Pancreas (tissue), 10 donors: ENCODE measurements at regions not wholly inside any gene's neighbourhood (a gene's known extent, or its start where the extent isn't known, plus 50 kb on each side); places are given as distances from the start of the nearest gene placed in this dataset.
"Not testable (repeated sequence)": the region's sequence is repeated elsewhere in the genome, so short reads cannot be mapped to it uniquely, and the experiment has no call there.

Source experiments
- ATAC-seq, 4 donors: fragments of 200-7000 bp; cut with Tn5 transposase; one replicate each; pipeline versions ENCODE4 v1.8.0 to v1.9.1; 2020; ENCODE audit warnings: mild to moderate bottlenecking in 4 of 4, moderate library complexity in 4 of 4
- DNase-seq, 6 donors: peaks; one replicate each; pipeline ENCODE4 v3.0.0-alpha.2; 2020
- FAIRE-seq: peaks from 2 replicates; lab custom pipeline; 2012; peaks lifted over from hg19 to GRCh38; lab: Jason Lieb, UNC
- H3K27ac ChIP-seq, 4 donors: fragments of 200-600 bp; sonication (generic); 1 replicate in 3 of 4; 2 replicates in 1 of 4; pipeline versions ENCODE4 v1.5.0 to v1.8.0; 2020
- H3K27me3 ChIP-seq, 4 donors: fragments of 200-600 bp; one replicate each; pipeline ENCODE4 v1.8.0; 2021
- H3K36me3 ChIP-seq, 3 donors: fragments of 200-600 bp; sonication (generic) in 1 of 3; one replicate each; pipeline versions ENCODE4 v1.5.0 to v1.8.0; 2020 to 2021
- H3K4me1 ChIP-seq, 3 donors: fragments of 200-600 bp; one replicate each; pipeline ENCODE4 v1.8.0; 2021
- H3K4me3 ChIP-seq, 4 donors: fragments of 200-600 bp; sonication (generic) in 2 of 4; one replicate each; pipeline versions ENCODE4 v1.5.0 to v1.8.0; 2020 to 2021
- H3K9me3 ChIP-seq, 4 donors: fragments of 200-600 bp; one replicate each; pipeline ENCODE4 v1.8.0; 2021
- CTCF ChIP-seq, 4 donors: fragments of 200-600 bp; sonication (generic) in 3 of 4; IDR thresholded peaks; one replicate each; pipeline versions ENCODE4 v1.5.0 to v1.8.0; 2021; ENCODE audit warnings: antibody characterized with exemption in 4 of 4
- WGBS, 2 donors: extraction: QIAGEN DNeasy Blood & Tissue Kit; methylation state at CpG; one replicate each; pipeline ENCODE4 v1.1.7; 2013; 5-methylcytosine and 5-hydroxymethylcytosine counted together
- intact Hi-C, 3 donors: fragments of 100-400 bp; cut with DNase I; formaldehyde crosslinking; loops; one replicate each; pipeline versions ENCODE4 v1.11.1 to v1.14.2; 2022
- donor health status: healthy with polysubstance abuse.
- donor health status: DM: no; HTN: no; CAD: no; lungs with moderate emphysema.
- donor health status: DM: no; HTN: no; CAD: no.
- donor health status: control.
- donor health status: control.
- donor health status: Bipolar disorder and iron deficiency.
- donor health status: DM: yes; HTN: yes; CAD: no.
- donor health status: DM: no; HTN: no; CAD: no.
- donor health status: DM: no; HTN: no; CAD: no.
- donor health status: DM: yes; HTN: yes; CAD: no.

- H3K36me3 ChIP-seq: no peaks in the 10 kb centered on the region
- no peak for FAIRE-seq
- no peak for DNase-seq
- WGBS, 2 donors: 83 to 94% methylated on average over 1 of the region's 1 CpG
- H3K9me3 ChIP-seq: no peaks in the 10 kb centered on the region
- H3K27me3 ChIP-seq: peaks cover 0 to 3% (median 0%) of the 10 kb centered on the region in 4 donors
- H3K27ac ChIP-seq: no peak overlapping the region
- H3K4me3 ChIP-seq: no peak overlapping the region
- intact Hi-C loops: no loop called here
- no peak for ATAC-seq
- peaks cover 4 to 18% (median 7%) of the 10 kb centered on the region in 3 donors for H3K4me1 ChIP-seq
- TF ChIP-seq CTCF (IDR thresholded peaks at IDR 0.05): no peak
Observed at GRCh38 chr7:142647749-142648148, 101.5 kb upstream of the PRSS1 start.

GRCh38 chr7:142646386-142647140 lies 102.7 kb upstream of the PRSS1 start:
- peaks cover 4 to 18% (median 7%) of the 10 kb centered on the region in 3 donors for H3K4me1 ChIP-seq
- peak overlapping the region in 1 of 4 donors; percentile 38 for H3K27ac ChIP-seq
- FAIRE-seq: no peak
- DNase-seq: no peak
- H3K4me3 ChIP-seq: peak overlapping the region in 1 of 4 donors; percentile 6
- no peak for TF ChIP-seq CTCF (IDR thresholded peaks at IDR 0.05)
- no peaks in the 10 kb centered on the region for H3K36me3 ChIP-seq
- intact Hi-C loops: no loop called here
- H3K9me3 ChIP-seq: no peaks in the 10 kb centered on the region
- 39 to 44% methylated on average over 7 of the region's 7 CpGs for WGBS, 2 donors
- peak; percentile 42 to 81 (median 64) for ATAC-seq
- peaks cover 0 to 3% (median 0%) of the 10 kb centered on the region in 4 donors for H3K27me3 ChIP-seq

DNA sequence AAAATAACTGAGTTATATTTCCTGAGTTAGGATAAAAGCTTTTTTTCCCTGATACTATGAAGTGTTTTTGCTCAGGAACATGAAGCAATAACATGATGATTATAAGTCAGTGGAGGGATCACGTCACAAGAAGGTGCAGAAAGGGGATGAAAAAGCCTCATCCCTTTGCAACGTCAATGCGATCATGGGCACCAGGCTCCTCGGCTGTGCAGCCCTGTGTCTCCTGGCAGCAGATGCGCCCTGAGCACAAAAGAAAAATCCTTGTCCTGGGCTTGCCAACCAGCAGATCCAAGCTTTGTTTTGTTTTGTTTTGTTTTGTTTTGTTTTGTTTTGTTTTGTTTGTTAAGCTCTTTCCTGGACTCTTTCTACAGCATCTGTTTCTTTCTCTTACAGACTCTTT lies 103.5 kb upstream of the PRSS1 start:
- H3K27ac ChIP-seq: peak overlapping the region in 1 of 4 donors; percentile 38
- no peaks in the 10 kb centered on the region for H3K36me3 ChIP-seq
- H3K4me3 ChIP-seq: peak overlapping the region in 1 of 4 donors; percentile 6
- H3K27me3 ChIP-seq: peaks cover 0 to 3% (median 0%) of the 10 kb centered on the region in 4 donors
- intact Hi-C loops: no loop called here
- FAIRE-seq (no peak), DNase-seq (no peak), ATAC-seq (peak in 3 of 4 donors; percentile 41 to 49 (median 48))
- peaks cover 4 to 20% (median 11%) of the 10 kb centered on the region in 3 donors for H3K4me1 ChIP-seq
- H3K9me3 ChIP-seq: no peaks in the 10 kb centered on the region
- TF ChIP-seq CTCF (IDR thresholded peaks at IDR 0.05): no peak
- 47 to 54% methylated on average over 5 of the region's 5 CpGs for WGBS, 2 donors

- H3K4me1 ChIP-seq: peaks cover 4 to 21% (median 13%) of the 10 kb centered on the region in 3 donors
- H3K36me3 ChIP-seq: no peaks in the 10 kb centered on the region
- intact Hi-C loops: no loop called here
- H3K27ac ChIP-seq: no peak overlapping the region
- no peak overlapping the region for H3K4me3 ChIP-seq
- ATAC-seq: no peak
- FAIRE-seq: no peak
- no peaks in the 10 kb centered on the region for H3K27me3 ChIP-seq
- no peak for DNase-seq
- H3K9me3 ChIP-seq: no peaks in the 10 kb centered on the region
- TF ChIP-seq CTCF (IDR thresholded peaks at IDR 0.05): no peak
Observed at GRCh38 chr7:142642316-142642715, 107.0 kb upstream of the PRSS1 start.

DNA sequence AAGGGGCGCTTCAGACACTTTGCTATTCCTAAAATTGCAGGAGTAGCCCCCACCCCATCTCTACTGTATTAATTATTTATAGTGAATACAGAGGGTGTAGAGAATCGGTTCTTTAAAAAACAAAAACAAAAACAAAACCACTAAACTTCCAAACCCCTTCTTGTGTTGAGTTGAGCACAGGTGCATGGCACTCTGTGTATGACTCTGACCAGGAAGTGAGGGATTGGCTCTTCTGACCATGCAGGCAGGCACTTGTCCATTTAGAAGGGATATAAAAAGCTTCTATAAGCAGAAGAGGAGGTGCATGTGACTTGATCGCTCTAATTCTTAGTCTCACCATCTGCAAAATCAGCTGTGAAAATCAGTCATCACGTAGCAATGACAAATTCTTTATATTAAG lies 108.0 kb upstream of the PRSS1 start:
- peak in 2 of 4 donors; percentile 42 to 51 for ATAC-seq
- H3K4me3 ChIP-seq, H3K27ac ChIP-seq, H3K9me3 ChIP-seq, intact Hi-C loops, H3K27me3 ChIP-seq, H3K36me3 ChIP-seq, FAIRE-seq, DNase-seq: not testable (repeated sequence)
- peaks cover 4 to 21% (median 13%) of the 10 kb centered on the region in 3 donors for H3K4me1 ChIP-seq
- 70% methylated on average over 4 of the region's 4 CpGs for WGBS, 2 donors
